ENCODE measurements at regions not wholly inside any gene's neighbourhood (a gene's known extent, or its start where the extent isn't known, plus 50 kb on each side); places are given as distances from the start of the nearest gene placed in this dataset.

- TF ChIP-seq CTCF (IDR thresholded peaks at IDR 0.05), result no peak
- TF ChIP-seq EZH2 (IDR thresholded peaks at IDR 0.05; ENCODE audit: borderline replicate concordance, insufficient read depth, low read depth, low read length, poor library complexity, severe bottlenecking), result no peak
Observed at GRCh38 chr9:108162664-108163063, 673.1 kb upstream of the KLF4 start.

All from B cell (primary cell).